Activated CD4-positive, alpha-beta T cell treated with anti-CD3 and anti-CD28 coated beads, Interleukin-2, amount 10 ng/mL, durations not matched to agents 24 days and 14 days (primary cell): ENCODE measurements at regions not wholly inside any gene's neighbourhood (a gene's known extent, or its start where the extent isn't known, plus 50 kb on each side); places are given as distances from the start of the nearest gene placed in this dataset.
"Not testable (repeated sequence)": the region's sequence is repeated elsewhere in the genome, so short reads cannot be mapped to it uniquely, and the experiment has no call there.

Experiments used
- DNase-seq: peaks from one replicate; pipeline ENCODE4 v3.0.0; 2022
- H3K27ac Mint-ChIP-seq: one replicate; pipeline ENCODE4 v1.8.0; 2022; ENCODE audit warnings: mild to moderate bottlenecking, mixed read lengths
- H3K27me3 Mint-ChIP-seq: one replicate; pipeline ENCODE4 v1.8.0; 2022; ENCODE audit warnings: mixed read lengths
- H3K36me3 Mint-ChIP-seq: one replicate; pipeline ENCODE4 v1.8.0; 2022; ENCODE audit warnings: low read depth, mild to moderate bottlenecking, mixed read lengths
- H3K4me1 Mint-ChIP-seq: one replicate; pipeline ENCODE4 v1.8.0; 2021; ENCODE audit warnings: mixed read lengths
- H3K4me3 Mint-ChIP-seq: one replicate; pipeline ENCODE4 v1.8.0; 2022; ENCODE audit warnings: mild to moderate bottlenecking, moderate library complexity, mixed read lengths
- H3K9me3 Mint-ChIP-seq: one replicate; pipeline ENCODE4 v1.8.0; 2021; ENCODE audit warnings: mixed read lengths
- intact Hi-C: fragments of 100-400 bp; cut with micrococcal nuclease; formaldehyde crosslinking; loops from one replicate; pipeline ENCODE4 v1.15.1; 2023

DNA sequence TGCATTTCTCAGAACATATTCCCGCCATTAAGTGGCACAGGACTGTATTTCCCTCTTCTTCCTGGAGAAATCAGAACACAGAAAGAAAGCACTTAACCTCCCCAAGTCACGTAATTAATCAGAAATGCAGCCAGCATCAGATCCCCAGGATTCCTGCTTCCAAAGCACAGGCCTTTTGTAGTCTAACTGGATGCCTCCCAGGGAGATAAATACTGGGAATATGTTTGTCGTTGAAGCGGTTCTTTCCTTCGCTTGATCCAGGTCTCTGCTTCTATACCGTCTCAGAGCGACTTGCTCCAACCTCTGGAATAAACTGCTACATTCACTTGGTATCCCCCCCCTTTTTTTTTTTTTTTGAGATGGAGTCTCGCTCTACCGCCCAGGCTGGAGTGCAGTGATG is 198.6 kb downstream of the KBTBD8 start:
- no peak for DNase-seq
- no peaks in the 10 kb centered on the region for H3K9me3 Mint-ChIP-seq
- H3K36me3 Mint-ChIP-seq = no peaks in the 10 kb centered on the region
- no peaks in the 10 kb centered on the region for H3K27me3 Mint-ChIP-seq
- no peak overlapping the region for H3K27ac Mint-ChIP-seq
- H3K4me1 Mint-ChIP-seq = no peaks in the 10 kb centered on the region
- no peak overlapping the region for H3K4me3 Mint-ChIP-seq
- intact Hi-C loops = no loop called here

- H3K4me3 Mint-ChIP-seq = no peak overlapping the region
- no peak overlapping the region for H3K27ac Mint-ChIP-seq
- DNase-seq = no peak
- no peaks in the 10 kb centered on the region for H3K36me3 Mint-ChIP-seq
- H3K27me3 Mint-ChIP-seq = no peaks in the 10 kb centered on the region
- no peaks in the 10 kb centered on the region for H3K9me3 Mint-ChIP-seq
- no peaks in the 10 kb centered on the region for H3K4me1 Mint-ChIP-seq
- intact Hi-C loops = no loop called here
Measured at GRCh38 chr3:67198374-67198773, 200.3 kb downstream of the KBTBD8 start.

GRCh38 chr3:67200618-67201017 is 202.5 kb downstream of the KBTBD8 start:
- Mint-ChIP-seq H3K36me3 (no peaks in the 10 kb centered on the region), H3K4me3 (no peak overlapping the region), H3K4me1 (no peaks in the 10 kb centered on the region), H3K27me3 (no peaks in the 10 kb centered on the region), H3K9me3 (no peaks in the 10 kb centered on the region), H3K27ac (no peak overlapping the region)
- intact Hi-C loops = no loop called here
- no peak for DNase-seq

DNA sequence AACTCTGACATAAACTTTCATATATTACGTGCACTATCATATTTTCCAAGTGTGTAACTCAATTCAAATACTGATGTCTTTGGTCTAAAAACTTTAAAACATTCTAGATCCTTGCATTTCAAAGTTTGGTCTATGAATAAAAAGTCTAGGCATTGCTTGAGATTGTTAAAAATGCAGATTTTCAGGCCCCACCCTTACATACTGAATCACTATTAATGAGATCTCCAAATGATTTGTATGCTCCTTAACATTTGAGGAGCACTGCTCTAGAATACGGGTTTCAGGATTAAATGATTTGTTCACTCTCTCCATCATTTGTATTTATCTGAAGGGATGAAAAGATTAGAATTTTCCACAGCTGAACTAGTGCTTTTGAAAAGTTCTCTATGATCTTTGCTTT is 202.9 kb downstream of the KBTBD8 start:
- H3K4me1 Mint-ChIP-seq = no peaks in the 10 kb centered on the region
- no peak for DNase-seq
- H3K27ac Mint-ChIP-seq = no peak overlapping the region
- no peaks in the 10 kb centered on the region for H3K36me3 Mint-ChIP-seq
- intact Hi-C loops = no loop called here
- no peaks in the 10 kb centered on the region for H3K27me3 Mint-ChIP-seq
- no peaks in the 10 kb centered on the region for H3K9me3 Mint-ChIP-seq
- H3K4me3 Mint-ChIP-seq = no peak overlapping the region

GRCh38 chr3:67202053-67202452 is 203.9 kb downstream of the KBTBD8 start:
- Mint-ChIP-seq H3K9me3 (no peaks in the 10 kb centered on the region), H3K27ac (no peak overlapping the region), H3K4me3 (no peak overlapping the region), H3K36me3 (no peaks in the 10 kb centered on the region), H3K27me3 (no peaks in the 10 kb centered on the region), H3K4me1 (no peaks in the 10 kb centered on the region)
- intact Hi-C loops = no loop called here
- no peak for DNase-seq

DNA sequence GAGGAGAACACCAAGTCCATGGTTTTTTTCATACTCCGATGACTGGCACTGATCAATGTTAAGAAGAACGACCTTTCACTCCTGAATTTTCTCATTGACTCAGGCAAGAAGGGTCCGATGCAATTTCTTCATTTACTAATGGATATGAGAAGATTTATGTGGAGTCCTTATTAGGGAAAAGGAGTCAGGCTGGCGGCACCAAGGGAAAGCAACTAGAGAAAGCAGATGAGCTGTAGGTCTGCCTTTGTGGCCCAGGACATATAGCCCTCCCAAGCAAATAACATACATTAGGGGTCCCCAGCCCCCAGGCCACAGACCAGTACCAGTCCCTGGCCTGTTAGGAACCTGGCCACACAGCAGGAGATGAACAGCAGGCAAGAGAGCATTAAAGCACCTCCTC is 206.8 kb downstream of the KBTBD8 start:
- Mint-ChIP-seq H3K9me3 (no peaks in the 10 kb centered on the region), H3K27me3 (no peaks in the 10 kb centered on the region), H3K4me3 (no peak overlapping the region), H3K27ac (no peak overlapping the region), H3K36me3 (no peaks in the 10 kb centered on the region), H3K4me1 (no peaks in the 10 kb centered on the region)
- intact Hi-C loops = no loop called here
- no peak for DNase-seq

DNA sequence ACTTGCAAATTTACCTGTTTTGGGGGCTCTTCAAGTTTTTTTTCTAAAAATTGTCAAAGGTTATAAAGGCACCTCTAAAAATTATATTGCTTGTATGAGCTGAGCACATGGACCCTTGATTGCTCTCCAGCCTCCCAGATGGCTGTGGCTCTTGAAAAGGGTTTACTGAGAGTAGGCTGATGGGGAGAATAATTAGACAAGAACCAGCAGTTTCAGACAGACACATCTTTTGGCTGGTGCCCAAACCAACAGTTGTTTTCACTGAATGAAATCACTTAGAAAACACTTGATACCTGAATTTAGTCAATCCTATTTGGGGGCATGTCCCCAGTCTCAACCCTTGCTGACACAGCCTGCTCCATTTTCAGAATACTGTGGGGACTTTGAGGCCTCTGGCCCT is 217.6 kb downstream of the KBTBD8 start:
- DNase-seq = no peak
- intact Hi-C loops = no loop called here
- Mint-ChIP-seq H3K9me3 (no peaks in the 10 kb centered on the region), H3K36me3 (no peaks in the 10 kb centered on the region), H3K4me1 (no peaks in the 10 kb centered on the region), H3K27ac (no peak overlapping the region), H3K27me3 (no peaks in the 10 kb centered on the region), H3K4me3 (no peak overlapping the region)

DNA sequence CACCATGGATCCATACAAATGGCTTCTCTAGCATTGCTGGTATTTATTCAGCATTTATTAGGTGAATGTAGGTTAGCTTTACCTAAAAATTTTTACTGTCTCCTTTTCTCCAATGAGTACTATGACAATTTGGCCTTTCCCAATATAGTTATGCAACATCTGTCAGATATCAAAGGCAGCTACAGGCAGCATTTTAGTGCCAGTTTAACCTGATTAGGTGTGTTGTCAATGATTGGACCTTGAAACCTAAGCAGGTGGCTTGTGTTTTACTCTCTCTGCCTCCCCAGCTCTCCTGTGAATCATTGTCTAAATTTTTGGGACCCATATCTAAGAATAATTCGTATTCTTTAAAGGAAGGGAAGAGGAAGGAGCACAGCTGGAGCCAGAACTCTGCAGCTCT is 228.9 kb downstream of the KBTBD8 start:
- H3K4me3 Mint-ChIP-seq = no peak overlapping the region
- no peaks in the 10 kb centered on the region for H3K27me3 Mint-ChIP-seq
- no peak overlapping the region for H3K27ac Mint-ChIP-seq
- no peaks in the 10 kb centered on the region for H3K36me3 Mint-ChIP-seq
- DNase-seq = no peak
- H3K4me1 Mint-ChIP-seq = no peaks in the 10 kb centered on the region
- H3K9me3 Mint-ChIP-seq = no peaks in the 10 kb centered on the region
- intact Hi-C loops = no loop called here

DNA sequence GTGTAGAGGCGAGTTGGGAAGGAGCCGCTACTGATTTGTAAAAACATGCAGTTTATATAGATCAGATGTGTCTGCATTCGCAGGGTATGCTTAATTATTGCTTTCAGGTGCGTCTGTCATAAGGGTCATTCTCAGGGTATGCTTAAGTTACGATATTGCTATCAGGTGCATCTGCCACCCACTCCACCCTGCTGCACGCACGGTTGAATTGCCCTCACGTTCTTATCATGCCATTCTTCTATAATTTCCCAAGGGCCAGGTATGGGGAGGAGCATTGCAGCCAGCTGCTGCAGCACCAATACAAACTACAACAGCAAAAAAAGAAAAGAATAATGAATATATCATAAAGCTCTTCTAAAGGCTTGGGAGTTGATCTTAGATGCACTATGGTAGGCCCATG is 230.0 kb downstream of the KBTBD8 start:
- no peak overlapping the region for H3K27ac Mint-ChIP-seq
- H3K36me3 Mint-ChIP-seq = no peaks in the 10 kb centered on the region
- H3K4me3 Mint-ChIP-seq = no peak overlapping the region
- DNase-seq = no peak
- no peaks in the 10 kb centered on the region for H3K9me3 Mint-ChIP-seq
- no peaks in the 10 kb centered on the region for H3K4me1 Mint-ChIP-seq
- no peaks in the 10 kb centered on the region for H3K27me3 Mint-ChIP-seq
- intact Hi-C loops = no loop called here

DNA sequence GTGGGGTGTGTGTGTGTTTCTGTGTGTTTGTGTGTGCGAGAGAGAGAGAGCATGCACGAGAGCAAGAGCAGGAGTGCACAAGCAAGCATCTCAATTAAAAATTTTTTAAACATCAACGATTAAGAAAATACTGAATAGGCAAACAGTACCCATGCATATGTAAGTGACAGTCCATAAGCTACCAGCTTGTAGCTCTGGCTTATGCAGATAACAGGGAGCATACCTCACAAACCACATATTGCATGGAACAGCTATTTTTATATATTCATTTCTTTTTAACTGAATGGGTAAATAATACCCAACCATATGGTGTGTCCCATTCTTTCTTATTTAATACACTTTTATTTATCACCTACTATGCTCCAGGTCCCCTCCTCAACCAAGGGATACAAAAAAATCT is 234.5 kb downstream of the KBTBD8 start:
- Mint-ChIP-seq H3K4me3 (no peak overlapping the region), H3K9me3 (no peaks in the 10 kb centered on the region), H3K36me3 (no peaks in the 10 kb centered on the region), H3K27me3 (no peaks in the 10 kb centered on the region), H3K4me1 (no peaks in the 10 kb centered on the region), H3K27ac (no peak overlapping the region)
- no peak for DNase-seq
- intact Hi-C loops = no loop called here

DNA sequence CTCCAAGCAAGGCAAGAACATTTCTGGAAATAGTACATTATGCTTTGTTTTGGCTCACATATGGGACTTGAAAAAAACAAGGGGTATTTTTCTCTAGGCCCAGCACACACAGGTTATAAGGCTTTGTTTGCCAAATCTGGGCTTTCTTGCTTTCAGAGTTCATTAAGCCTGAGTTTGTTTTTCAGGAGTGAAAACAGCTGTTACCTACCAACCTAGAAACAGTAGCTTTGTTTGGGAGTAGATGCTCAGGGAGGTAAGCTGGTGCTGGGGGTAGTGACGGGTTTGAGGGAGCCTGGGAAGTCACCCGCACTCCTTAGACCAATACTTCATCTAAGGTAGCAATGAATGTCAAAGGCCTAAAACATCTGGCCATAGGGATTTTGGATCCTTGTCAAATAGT is 241.2 kb downstream of the KBTBD8 start:
- no peak overlapping the region for H3K27ac Mint-ChIP-seq
- DNase-seq = no peak
- no peaks in the 10 kb centered on the region for H3K4me1 Mint-ChIP-seq
- no peaks in the 10 kb centered on the region for H3K36me3 Mint-ChIP-seq
- no peak overlapping the region for H3K4me3 Mint-ChIP-seq
- intact Hi-C loops = no loop called here
- no peaks in the 10 kb centered on the region for H3K27me3 Mint-ChIP-seq
- no peaks in the 10 kb centered on the region for H3K9me3 Mint-ChIP-seq

DNA sequence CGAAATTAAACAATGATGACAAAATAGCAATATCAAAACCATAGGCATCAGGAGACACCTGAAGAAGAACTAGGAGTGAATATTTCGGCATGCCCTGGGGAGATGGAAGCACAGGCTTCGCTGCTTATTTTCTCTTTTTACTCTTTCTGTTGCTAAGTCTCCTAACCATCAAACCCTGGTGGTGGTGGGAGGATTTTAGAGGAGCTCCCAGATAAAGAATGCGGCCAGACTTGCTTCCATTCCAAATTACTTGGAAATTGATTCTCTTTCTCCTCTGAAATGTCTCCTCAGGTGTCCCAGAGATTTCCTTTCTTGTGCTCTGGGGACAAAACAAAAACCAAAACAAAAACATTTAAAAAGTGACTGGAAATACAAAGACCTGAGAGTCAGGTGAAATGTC is 243.0 kb downstream of the KBTBD8 start:
- intact Hi-C loops = no loop called here
- Mint-ChIP-seq H3K27me3 (no peaks in the 10 kb centered on the region), H3K36me3 (no peaks in the 10 kb centered on the region), H3K4me1 (no peaks in the 10 kb centered on the region), H3K4me3 (no peak overlapping the region), H3K9me3 (no peaks in the 10 kb centered on the region), H3K27ac (no peak overlapping the region)
- DNase-seq = no peak

- intact Hi-C loops = no loop called here
- no peak overlapping the region for H3K27ac Mint-ChIP-seq
- no peaks in the 10 kb centered on the region for H3K9me3 Mint-ChIP-seq
- no peak for DNase-seq
- H3K4me3 Mint-ChIP-seq = no peak overlapping the region
- H3K36me3 Mint-ChIP-seq = no peaks in the 10 kb centered on the region
- no peaks in the 10 kb centered on the region for H3K27me3 Mint-ChIP-seq
- H3K4me1 Mint-ChIP-seq = no peaks in the 10 kb centered on the region
Measured at GRCh38 chr3:67244130-67244529, 246.0 kb downstream of the KBTBD8 start.

GRCh38 chr3:67245545-67245944 is 247.4 kb downstream of the KBTBD8 start:
- no peak overlapping the region for H3K4me3 Mint-ChIP-seq
- H3K36me3 Mint-ChIP-seq = no peaks in the 10 kb centered on the region
- no peaks in the 10 kb centered on the region for H3K9me3 Mint-ChIP-seq
- no peaks in the 10 kb centered on the region for H3K27me3 Mint-ChIP-seq
- intact Hi-C loops = no loop called here
- no peaks in the 10 kb centered on the region for H3K4me1 Mint-ChIP-seq
- no peak overlapping the region for H3K27ac Mint-ChIP-seq
- no peak for DNase-seq

GRCh38 chr3:67248726-67249125 is 250.6 kb downstream of the KBTBD8 start:
- Mint-ChIP-seq H3K27me3 (no peaks in the 10 kb centered on the region), H3K27ac (no peak overlapping the region), H3K4me3 (no peak overlapping the region), H3K36me3 (no peaks in the 10 kb centered on the region), H3K4me1 (no peaks in the 10 kb centered on the region), H3K9me3 (peaks cover 6% of the 10 kb centered on the region)
- DNase-seq = no peak
- intact Hi-C loops = no loop called here

DNA sequence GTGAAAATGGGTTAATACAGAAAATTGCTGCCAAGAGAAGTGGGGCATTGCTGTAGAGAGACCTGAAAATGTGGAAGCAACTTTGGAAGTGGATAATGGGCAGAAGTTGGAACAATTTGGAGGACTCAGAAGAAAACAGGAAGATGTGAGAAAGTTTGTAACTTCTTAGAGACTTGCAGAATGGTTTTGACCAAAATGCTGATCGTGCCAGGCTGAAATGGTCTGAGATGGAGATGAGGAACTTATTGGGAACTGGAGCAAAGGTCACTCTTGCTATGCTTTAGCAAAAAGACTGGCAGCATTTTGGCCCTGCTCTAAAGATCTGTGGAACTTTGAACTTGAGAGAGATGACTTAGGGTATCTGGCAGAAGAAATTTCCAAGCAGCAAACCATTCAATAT is 254.8 kb downstream of the KBTBD8 start:
- DNase-seq, H3K27me3 Mint-ChIP-seq, H3K4me3 Mint-ChIP-seq, H3K36me3 Mint-ChIP-seq, intact Hi-C loops, H3K4me1 Mint-ChIP-seq, H3K27ac Mint-ChIP-seq: not testable (repeated sequence)
- H3K9me3 Mint-ChIP-seq = peaks cover 11% of the 10 kb centered on the region
